ENCODE measurements at regions not wholly inside any gene's neighbourhood (a gene's known extent, or its start where the extent isn't known, plus 50 kb on each side); places are given as distances from the start of the nearest gene placed in this dataset.

DNA sequence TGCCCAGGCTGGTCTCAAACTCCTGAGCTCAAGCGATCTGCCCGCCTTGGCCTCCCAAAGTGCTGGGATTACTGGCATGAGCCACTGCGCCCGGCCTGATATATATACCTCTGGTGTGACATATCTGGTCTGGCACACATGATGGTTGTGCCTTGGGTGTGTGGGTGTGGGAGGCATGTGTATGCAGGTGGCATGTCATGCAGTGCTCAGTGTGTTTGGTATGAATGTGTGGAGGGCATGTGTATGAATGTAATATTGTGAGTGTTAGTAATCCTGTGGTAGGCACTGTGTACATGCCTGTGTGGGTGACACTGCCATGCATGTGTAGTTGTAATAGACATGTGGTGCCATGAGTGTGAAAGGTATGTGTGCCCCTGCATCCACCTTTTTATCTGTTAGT, 179.3 kb upstream of the GOT2 start:
- TF ChIP-seq, protein P1, sequence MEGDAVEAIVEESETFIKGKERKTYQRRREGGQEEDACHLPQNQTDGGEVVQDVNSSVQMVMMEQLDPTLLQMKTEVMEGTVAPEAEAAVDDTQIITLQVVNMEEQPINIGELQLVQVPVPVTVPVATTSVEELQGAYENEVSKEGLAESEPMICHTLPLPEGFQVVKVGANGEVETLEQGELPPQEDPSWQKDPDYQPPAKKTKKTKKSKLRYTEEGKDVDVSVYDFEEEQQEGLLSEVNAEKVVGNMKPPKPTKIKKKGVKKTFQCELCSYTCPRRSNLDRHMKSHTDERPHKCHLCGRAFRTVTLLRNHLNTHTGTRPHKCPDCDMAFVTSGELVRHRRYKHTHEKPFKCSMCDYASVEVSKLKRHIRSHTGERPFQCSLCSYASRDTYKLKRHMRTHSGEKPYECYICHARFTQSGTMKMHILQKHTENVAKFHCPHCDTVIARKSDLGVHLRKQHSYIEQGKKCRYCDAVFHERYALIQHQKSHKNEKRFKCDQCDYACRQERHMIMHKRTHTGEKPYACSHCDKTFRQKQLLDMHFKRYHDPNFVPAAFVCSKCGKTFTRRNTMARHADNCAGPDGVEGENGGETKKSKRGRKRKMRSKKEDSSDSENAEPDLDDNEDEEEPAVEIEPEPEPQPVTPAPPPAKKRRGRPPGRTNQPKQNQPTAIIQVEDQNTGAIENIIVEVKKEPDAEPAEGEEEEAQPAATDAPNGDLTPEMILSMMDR (IDR thresholded peaks at IDR 0.05) = no peak
- TF ChIP-seq EP300 (IDR thresholded peaks at IDR 0.05) (no peak), POLR2A (IDR thresholded peaks at IDR 0.05) (no peak), POLR2AphosphoS5 (IDR thresholded peaks at IDR 0.05) (no peak)
